Suppressor macrophage (primary cell): ENCODE measurements at regions not wholly inside any gene's neighbourhood (a gene's known extent, or its start where the extent isn't known, plus 50 kb on each side); places are given as distances from the start of the nearest gene placed in this dataset.

Experiments used
- DNase-seq, 4 experiments: peaks; one replicate each; pipeline ENCODE4 v3.0.0-alpha.2; 2020 to 2022

- no peak for DNase-seq
Measured at GRCh38 chr6:163825033-163825432, 410.5 kb downstream of the QKI start.

DNA sequence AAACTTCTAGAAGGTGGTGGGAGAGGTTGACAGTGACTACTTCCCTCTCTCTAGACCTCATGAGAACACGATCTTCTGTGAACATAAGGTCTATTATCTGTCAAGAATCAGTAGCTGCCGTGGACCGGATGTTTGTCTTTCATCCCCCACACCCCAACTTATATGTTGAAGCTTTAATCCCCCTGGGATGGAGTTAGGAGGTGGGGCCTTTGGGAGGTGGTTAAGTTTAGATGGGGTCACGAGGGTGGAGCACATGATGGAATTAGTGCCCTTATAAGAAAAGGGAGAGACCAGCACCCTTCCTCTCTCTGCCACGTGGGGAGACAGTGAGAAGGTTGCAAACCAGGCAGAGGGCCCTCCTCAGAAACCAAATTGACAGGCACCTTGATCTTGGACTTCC lies 409.1 kb downstream of the QKI start:
- DNase-seq: no peak

GRCh38 chr6:163820745-163821458 lies 406.4 kb downstream of the QKI start:
- no peak for DNase-seq

- DNase-seq: no peak
Measured at GRCh38 chr6:163820171-163820570, 405.7 kb downstream of the QKI start.

DNA sequence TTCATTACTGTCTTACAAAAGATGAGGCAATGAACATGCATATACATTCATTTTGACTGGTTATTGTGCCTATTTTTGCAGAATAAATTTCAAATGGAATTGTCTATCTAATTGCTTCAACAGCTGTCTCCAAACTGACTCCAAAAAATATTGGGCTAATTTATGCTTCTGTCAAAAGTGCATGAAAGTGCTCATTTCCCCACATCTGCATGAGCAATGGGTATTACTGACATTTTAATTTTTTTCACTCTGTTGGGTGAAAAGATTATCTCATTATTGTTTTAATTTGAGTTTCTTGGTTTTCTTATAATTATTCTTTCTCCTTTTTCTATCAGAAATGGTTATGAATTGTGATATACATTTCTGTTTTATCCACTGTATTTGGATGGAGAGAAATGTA lies 404.2 kb downstream of the QKI start:
- DNase-seq: no peak

GRCh38 chr6:163816441-163816840 lies 401.9 kb downstream of the QKI start:
- DNase-seq: no peak

- no peak for DNase-seq
Measured at GRCh38 chr6:163815796-163816195, 401.3 kb downstream of the QKI start.

DNA sequence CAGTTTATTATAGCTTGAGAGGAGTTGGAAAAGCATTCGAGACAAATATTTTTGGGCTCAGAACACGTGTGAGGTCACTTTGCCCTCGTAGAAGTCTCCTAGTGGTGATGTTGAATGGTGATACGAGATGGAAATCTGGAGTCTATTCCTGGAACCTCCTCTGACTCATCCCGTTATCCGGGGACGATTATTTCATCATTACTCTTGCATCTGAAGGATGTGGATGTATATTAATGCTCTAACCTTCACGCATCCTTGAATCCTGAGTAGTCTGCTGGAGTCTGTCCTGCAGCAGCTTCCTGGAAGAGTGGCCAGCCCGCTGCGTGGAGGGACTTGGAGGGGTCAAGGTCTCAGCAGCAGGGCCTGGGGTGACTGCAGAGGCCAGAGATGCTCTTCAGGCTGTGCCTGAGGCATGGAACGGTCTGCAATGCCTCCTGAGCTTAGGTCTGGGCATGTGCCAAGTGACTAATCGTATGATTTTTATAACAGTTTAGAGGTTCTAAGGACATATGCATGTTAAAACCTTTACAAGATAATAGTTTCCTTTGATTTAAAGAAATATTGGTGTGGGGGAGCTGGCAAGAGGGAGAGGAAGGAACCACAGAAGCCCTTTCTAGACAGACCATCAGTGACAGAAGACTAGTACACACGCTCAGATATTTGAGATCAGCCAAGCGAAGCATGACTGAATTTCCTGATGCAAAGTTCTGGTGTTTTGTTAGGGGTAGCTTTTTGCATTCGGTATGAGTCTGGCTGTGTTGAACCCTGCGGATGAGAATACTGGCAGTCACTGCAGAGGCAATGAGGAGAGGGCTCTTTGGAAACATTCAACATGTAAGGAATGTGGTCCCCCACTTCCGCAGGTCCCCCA lies 400.2 kb downstream of the QKI start:
- no peak for DNase-seq

DNA sequence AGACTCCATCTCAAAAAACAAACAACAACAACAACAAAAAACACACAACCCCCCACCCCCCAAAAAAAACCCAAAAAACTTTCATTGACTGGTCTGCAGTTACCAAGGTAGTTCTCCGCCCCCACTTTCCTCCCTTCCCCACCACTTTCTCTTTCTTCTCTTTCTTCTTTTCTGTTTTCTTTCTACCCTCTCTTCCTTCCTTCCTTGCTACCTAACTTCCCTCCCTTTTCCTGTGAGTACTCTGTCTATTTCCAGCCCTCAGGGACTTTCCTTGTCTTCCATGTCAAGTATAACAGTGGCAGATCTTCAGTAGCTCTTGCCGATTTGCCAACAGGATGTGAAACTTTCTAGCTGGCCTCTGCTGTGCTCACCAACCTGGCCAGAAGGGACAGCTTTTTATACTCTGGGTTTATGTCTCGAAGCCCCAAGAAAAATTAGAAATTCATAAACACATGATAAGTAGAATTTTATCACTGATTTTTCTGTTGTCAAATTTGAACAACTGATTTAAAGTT lies 399.5 kb downstream of the QKI start:
- peak in 1 of 4 experiments; percentile 17 for DNase-seq

GRCh38 chr6:163811317-163811716 lies 396.8 kb downstream of the QKI start:
- no peak for DNase-seq

- DNase-seq: no peak
Measured at GRCh38 chr6:163809364-163809763, 394.8 kb downstream of the QKI start.

DNA sequence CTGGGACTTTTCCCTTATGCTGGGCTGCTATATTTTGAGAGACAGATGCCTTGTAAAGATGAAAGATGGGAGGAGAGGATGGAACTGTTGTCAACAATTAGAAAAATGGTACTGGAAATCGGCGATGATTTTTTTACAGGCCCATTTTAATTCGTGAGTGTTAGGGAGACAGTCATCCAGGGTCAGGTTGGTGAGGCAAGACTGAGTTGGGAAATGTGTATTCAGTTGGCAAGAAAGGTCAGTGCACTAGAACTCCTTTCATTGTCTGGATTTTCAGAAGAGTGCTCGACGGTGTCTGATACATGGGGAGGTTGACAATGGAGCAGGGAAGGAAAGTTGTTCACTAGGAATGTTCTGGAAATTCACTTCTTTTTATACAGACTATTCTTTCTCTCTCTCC lies 394.4 kb downstream of the QKI start:
- no peak for DNase-seq

DNA sequence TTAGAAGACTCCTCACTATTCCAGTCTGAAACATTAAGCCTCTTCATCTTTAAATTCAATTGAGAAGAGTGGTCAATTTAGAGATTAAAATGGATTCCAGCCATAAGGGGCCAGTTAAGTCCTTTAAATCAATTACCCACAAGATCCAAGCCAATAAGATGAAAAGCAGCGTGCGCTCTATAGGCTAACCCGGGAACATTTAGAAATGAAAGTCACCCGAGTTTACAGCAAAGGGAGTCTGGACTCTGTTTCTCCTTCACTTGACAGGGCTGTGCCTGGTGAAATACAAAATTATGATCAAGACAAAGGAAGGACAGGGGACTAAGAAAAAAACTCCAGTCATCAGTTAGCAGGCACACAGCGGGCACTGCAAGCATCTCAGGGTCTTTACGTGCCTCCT lies 393.7 kb downstream of the QKI start:
- DNase-seq: no peak

GRCh38 chr6:163806755-163807499 lies 392.4 kb downstream of the QKI start:
- DNase-seq: peak in 2 of 4 experiments; percentile 11

- DNase-seq: no peak
Measured at GRCh38 chr6:163804991-163805390, 390.5 kb downstream of the QKI start.

GRCh38 chr6:163802267-163802666 lies 387.7 kb downstream of the QKI start:
- no peak for DNase-seq

- DNase-seq: no peak
Measured at GRCh38 chr6:163797296-163797845, 382.9 kb downstream of the QKI start.

- DNase-seq: no peak
Measured at GRCh38 chr6:163793011-163793983, 378.8 kb downstream of the QKI start.

- no peak for DNase-seq
Measured at GRCh38 chr6:163790266-163790840, 375.8 kb downstream of the QKI start.

GRCh38 chr6:163789199-163789810 lies 374.8 kb downstream of the QKI start:
- peak in 2 of 4 experiments; percentile 19 to 31 for DNase-seq
